A549 (cell line): ENCODE measurements at regions not wholly inside any gene's neighbourhood (a gene's known extent, or its start where the extent isn't known, plus 50 kb on each side); places are given as distances from the start of the nearest gene placed in this dataset.

ENCODE experiments used
- ATAC-seq, 2 experiments: fragments of 200-7000 bp in 1 of 2; fragments of >200 bp in 1 of 2; cut with Nextera tagmentation in 1 of 2; cut with Tn5 transposase in 1 of 2; 3 replicates each; pipeline versions ENCODE4 v1.8.0 to v1.9.1; 2018 to 2020; ENCODE audit warnings: mild to moderate bottlenecking in 1 of 2, moderate library complexity in 1 of 2
- CTCF ChIA-PET: fragments of 300-600 bp; sonication (Branson Sonifier 250); formaldehyde crosslinking; extraction: SDS; loops from one replicate; lab custom pipeline; 2021; ENCODE audit warnings: antibody characterized with exemption, inconsistent platforms; lab: Yijun Ruan, JAX
- POLR2A ChIA-PET: fragments of 350-600 bp; formaldehyde crosslinking; extraction: SDS; loops from one replicate; lab custom pipeline; 2021; ENCODE audit warnings: antibody characterized with exemption, inconsistent platforms; lab: Yijun Ruan, JAX
- DNase-seq, 2 experiments: peaks; one replicate each; pipeline versions ENCODE4 v3.0.0 to v3.0.0-alpha.2; 2011 to 2016; ENCODE audit warnings: low read depth in 1 of 2, low spot score in 1 of 2
- FAIRE-seq: peaks from 2 replicates; lab custom pipeline; 2011; peaks lifted over from hg19 to GRCh38; lab: Jason Lieb, UNC
- H3K27ac ChIP-seq, 2 experiments: fragments of >200 bp; sonication (Bioruptor Twin); formaldehyde crosslinking; 3 replicates each; pipeline ENCODE4 v1.5.1; 2016 to 2017
- H3K4me1 ChIP-seq: fragments of >200 bp; sonication (Bioruptor Twin); formaldehyde crosslinking; 3 replicates; pipeline ENCODE4 v1.6.1; 2016
- H3K4me2 ChIP-seq: fragments of >200 bp; sonication (Bioruptor Twin); formaldehyde crosslinking; 3 replicates; pipeline ENCODE4 v1.6.1; 2016
- H3K4me3 ChIP-seq: fragments of >200 bp; sonication (Bioruptor Twin); formaldehyde crosslinking; 3 replicates; pipeline ENCODE4 v1.5.1; 2016
- H3K9me3 ChIP-seq: fragments of >200 bp; sonication (Bioruptor Twin); formaldehyde crosslinking; 3 replicates; pipeline ENCODE4 v1.6.1; 2016
- BCL3 ChIP-seq: fragments of >200 bp; sonication (Bioruptor Twin); formaldehyde crosslinking; IDR thresholded peaks from 3 replicates; pipeline ENCODE4 v1.6.1; 2016
- CHD4 ChIP-seq: fragments of 200-600 bp; sonication (generic); IDR thresholded peaks from 2 replicates; pipeline ENCODE4 v1.6.1; 2016; ENCODE audit warnings: antibody characterized with exemption, mild to moderate bottlenecking, borderline replicate concordance
- EHF ChIP-seq: fragments of 250-450 bp; sonication (Bioruptor Pico); IDR thresholded peaks from 2 replicates; pipeline ENCODE4 v1.5.0; 2020; ENCODE audit warnings: mild to moderate bottlenecking
- EHMT2 ChIP-seq: fragments of 200-600 bp; sonication (generic); IDR thresholded peaks from 2 replicates; pipeline ENCODE4 v1.6.1; 2016; ENCODE audit warnings: antibody characterized with exemption, low read depth, mild to moderate bottlenecking, moderate library complexity
- ESRRA ChIP-seq: fragments of 150-350 bp; IDR thresholded peaks from 2 replicates; pipeline ENCODE4 v1.6.1; 2014; ENCODE audit warnings: mild to moderate bottlenecking, low read length, borderline replicate concordance
- FOSB ChIP-seq: fragments of 250-450 bp; sonication (Bioruptor Pico); IDR thresholded peaks from 2 replicates; pipeline ENCODE4 v1.5.0; 2020; ENCODE audit warnings: mild to moderate bottlenecking, moderate library complexity
- FOSL2 ChIP-seq, 2 experiments: fragments of 450-650 bp in 1 of 2; fragments of >200 bp in 1 of 2; sonication (Bioruptor Twin) in 1 of 2; formaldehyde crosslinking; IDR thresholded peaks; 2 replicates each; pipeline versions ENCODE4 v1.5.0 to v1.6.1; 2016 to 2020; ENCODE audit warnings: mild to moderate bottlenecking in 1 of 2, moderate library complexity in 1 of 2
- FOXS1 ChIP-seq: fragments of 250-450 bp; sonication (Bioruptor Pico); IDR thresholded peaks from 2 replicates; pipeline ENCODE4 v1.5.0; 2020; ENCODE audit warnings: mild to moderate bottlenecking, moderate library complexity
- HOXA7 ChIP-seq: fragments of 250-450 bp; sonication (Bioruptor Pico); IDR thresholded peaks from 2 replicates; pipeline ENCODE4 v1.5.0; 2020; ENCODE audit warnings: mild to moderate bottlenecking, moderate library complexity
- HOXB13 ChIP-seq: fragments of 250-450 bp; sonication (Bioruptor Pico); IDR thresholded peaks from 2 replicates; pipeline ENCODE4 v1.5.0; 2020; ENCODE audit warnings: low read depth, mild to moderate bottlenecking, moderate library complexity
- HOXB5 ChIP-seq: fragments of 250-450 bp; sonication (Bioruptor Pico); IDR thresholded peaks from 2 replicates; pipeline ENCODE4 v1.5.0; 2020; ENCODE audit warnings: mild to moderate bottlenecking, moderate library complexity
- JUN ChIP-seq, 2 experiments: fragments of >200 bp; sonication (Bioruptor Twin); formaldehyde crosslinking; IDR thresholded peaks; 2 replicates in 1 of 2; 3 replicates in 1 of 2; pipeline ENCODE4 v1.6.1; 2016 to 2017
- KDM1A ChIP-seq: fragments of 200-600 bp; sonication (generic); IDR thresholded peaks from 2 replicates; pipeline ENCODE4 v1.6.1; 2016; ENCODE audit warnings: low read depth, mild to moderate bottlenecking
- NFE2L2 ChIP-seq: fragments of 150-350 bp; conservative IDR thresholded peaks from 2 replicates; pipeline ENCODE4 v1.6.1; 2014; ENCODE audit warnings: low read length
- NR3C1 ChIP-seq: fragments of >200 bp; sonication (Bioruptor Twin); formaldehyde crosslinking; IDR thresholded peaks from 3 replicates; pipeline ENCODE4 v1.6.1; 2017
- RNF2 ChIP-seq: fragments of 200-600 bp; sonication (generic); IDR thresholded peaks from 2 replicates; pipeline ENCODE4 v1.6.1; 2016; ENCODE audit warnings: low read depth, mild to moderate bottlenecking, antibody characterized with exemption, moderate library complexity, borderline replicate concordance
- SMC3 ChIP-seq: fragments of >200 bp; sonication (Bioruptor Twin); formaldehyde crosslinking; IDR thresholded peaks from 3 replicates; pipeline ENCODE4 v1.6.1; 2018; ENCODE audit warnings: inconsistent platforms
- SREBF2 ChIP-seq: fragments of 450-650 bp; IDR thresholded peaks from 2 replicates; pipeline ENCODE4 v1.6.1; 2014; ENCODE audit warnings: mild to moderate bottlenecking, moderate library complexity
- USF2 ChIP-seq: fragments of 450-650 bp; IDR thresholded peaks from 2 replicates; pipeline ENCODE4 v1.6.1; 2014; ENCODE audit warnings: antibody characterized with exemption
- ZFP36 ChIP-seq: fragments of 450-650 bp; IDR thresholded peaks from 2 replicates; pipeline ENCODE4 v1.6.1; 2014; ENCODE audit warnings: borderline replicate concordance; ENCODE audit not compliant: partially characterized antibody
- WGBS: methylation state at CpG from one replicate; pipeline ENCODE4 v1.1.6; 2017; ENCODE audit errors: missing lambda C conversion rate; 5-methylcytosine and 5-hydroxymethylcytosine counted together
- TF ChIP-seq, protein P1 (sequence below): fragments of 250-450 bp; sonication (Bioruptor Pico); IDR thresholded peaks from 2 replicates; pipeline ENCODE4 v1.5.0; 2021; ENCODE audit warnings: mild to moderate bottlenecking, moderate library complexity, borderline replicate concordance
- TF ChIP-seq, protein P2 (sequence below): IDR thresholded peaks from 2 replicates; pipeline ENCODE4 v1.6.1; 2012; ENCODE audit warnings: low read depth, borderline replicate concordance

DNA sequence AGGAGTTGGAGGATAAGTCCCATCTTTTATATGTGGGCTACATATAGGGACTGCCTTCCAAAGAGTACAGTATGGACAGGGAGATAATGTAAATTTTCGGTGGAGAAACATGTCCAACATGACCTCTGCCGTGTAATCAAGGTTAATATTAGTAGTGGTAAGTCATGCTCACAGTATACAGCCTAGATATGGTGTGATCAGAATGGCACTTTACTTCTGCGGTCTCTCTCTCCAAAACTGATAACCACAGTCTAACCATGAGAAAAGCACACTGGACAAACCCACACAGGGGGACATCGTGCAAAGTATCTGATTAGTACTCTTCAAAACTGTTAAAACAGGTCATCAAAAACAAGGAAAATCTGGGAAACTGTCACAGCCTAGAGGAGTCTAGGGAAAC, 66.6 kb upstream of the PLCL2 start:
- Histone ChIP-seq H3K9me3 (no peaks in the 10 kb centered on the region), H3K27ac (no peak overlapping the region), H3K4me3 (no peak overlapping the region), H3K4me2 (no peak overlapping the region), H3K4me1 (no peaks in the 10 kb centered on the region)
- POLR2A ChIA-PET, result no interaction called here
- CTCF ChIA-PET, result no interaction called here
- no peak for FAIRE-seq
- DNase-seq, result no peak
- WGBS, result 18% methylated on average over 4 of the region's 4 CpGs
- TF ChIP-seq KDM1A (no peak), SMC3 (no peak), EHF (no peak), FOXS1 (CRISPR knock-in tag) (no peak), NR3C1 (no peak), FOSL2 (IDR thresholded peaks at IDR 0.05) (no peak), FOSL2 (CRISPR knock-in tag; IDR thresholded peaks at IDR 0.05) (no peak), USF2 (no peak), JUN (IDR thresholded peaks at IDR 0.05) (no peak), RNF2 (no peak), HOXB5 (CRISPR knock-in tag) (no peak), FOSB (CRISPR knock-in tag) (no peak), EHMT2 (no peak), HOXA7 (CRISPR knock-in tag) (no peak), ESRRA (no peak), SREBF2 (no peak), NFE2L2 (no peak), HOXB13 (CRISPR knock-in tag) (no peak)
- TF ChIP-seq, protein P1, sequence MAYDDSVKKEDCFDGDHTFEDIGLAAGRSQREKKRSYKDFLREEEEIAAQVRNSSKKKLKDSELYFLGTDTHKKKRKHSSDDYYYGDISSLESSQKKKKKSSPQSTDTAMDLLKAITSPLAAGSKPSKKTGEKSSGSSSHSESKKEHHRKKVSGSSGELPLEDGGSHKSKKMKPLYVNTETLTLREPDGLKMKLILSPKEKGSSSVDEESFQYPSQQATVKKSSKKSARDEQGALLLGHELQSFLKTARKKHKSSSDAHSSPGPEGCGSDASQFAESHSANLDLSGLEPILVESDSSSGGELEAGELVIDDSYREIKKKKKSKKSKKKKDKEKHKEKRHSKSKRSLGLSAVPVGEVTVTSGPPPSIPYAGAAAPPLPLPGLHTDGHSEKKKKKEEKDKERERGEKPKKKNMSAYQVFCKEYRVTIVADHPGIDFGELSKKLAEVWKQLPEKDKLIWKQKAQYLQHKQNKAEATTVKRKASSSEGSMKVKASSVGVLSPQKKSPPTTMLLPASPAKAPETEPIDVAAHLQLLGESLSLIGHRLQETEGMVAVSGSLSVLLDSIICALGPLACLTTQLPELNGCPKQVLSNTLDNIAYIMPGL, result no peak
- TF ChIP-seq, protein P2, sequence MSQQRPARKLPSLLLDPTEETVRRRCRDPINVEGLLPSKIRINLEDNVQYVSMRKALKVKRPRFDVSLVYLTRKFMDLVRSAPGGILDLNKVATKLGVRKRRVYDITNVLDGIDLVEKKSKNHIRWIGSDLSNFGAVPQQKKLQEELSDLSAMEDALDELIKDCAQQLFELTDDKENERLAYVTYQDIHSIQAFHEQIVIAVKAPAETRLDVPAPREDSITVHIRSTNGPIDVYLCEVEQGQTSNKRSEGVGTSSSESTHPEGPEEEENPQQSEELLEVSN, result no peak
- ATAC-seq, result no peak

DNA sequence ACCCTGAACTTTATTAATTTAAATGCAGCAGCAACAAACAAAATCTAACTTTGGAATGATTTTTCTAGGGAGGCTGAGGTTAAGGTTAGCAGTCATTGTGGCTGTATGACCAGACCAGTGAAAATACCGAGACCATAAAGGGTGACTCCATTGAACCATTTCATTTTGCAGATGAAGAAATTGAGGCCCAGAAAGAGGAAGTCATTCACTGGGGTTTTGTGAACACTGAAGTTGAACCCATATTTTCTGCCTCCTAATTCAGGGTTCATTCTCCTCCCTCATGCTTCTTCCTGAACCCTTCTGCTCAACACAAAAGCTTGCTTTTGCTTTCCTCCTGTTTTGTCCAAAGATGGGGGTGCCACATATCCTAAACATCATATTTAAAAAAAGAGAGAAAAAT, 65.8 kb upstream of the PLCL2 start:
- FAIRE-seq (no peak), DNase-seq (no peak), ATAC-seq (no peak)
- no peak for TF ChIP-seq BCL3
- no peak for TF ChIP-seq FOSB (CRISPR knock-in tag)
- no peak for TF ChIP-seq SMC3
- no peak for TF ChIP-seq CHD4
- no peak for TF ChIP-seq ZFP36
- TF ChIP-seq, protein P1, result no peak
- H3K4me3 ChIP-seq, result no peak overlapping the region
- POLR2A ChIA-PET, result no interaction called here
- H3K27ac ChIP-seq, result no peak overlapping the region
- H3K4me1 ChIP-seq, result no peaks in the 10 kb centered on the region
- H3K9me3 ChIP-seq, result no peaks in the 10 kb centered on the region
- CTCF ChIA-PET, result interaction anchor here (1.2 kb wide), 1 partner anchor 34 kb away, joined by 3 read pairs; no protein-coding TSS in a partner anchor
- 32% methylated on average over 1 of the region's 1 CpG for WGBS
- no peak overlapping the region for H3K4me2 ChIP-seq
